Glutamatergic neuron (in vitro differentiated cells): ENCODE measurements at regions not wholly inside any gene's neighbourhood (a gene's known extent, or its start where the extent isn't known, plus 50 kb on each side); places are given as distances from the start of the nearest gene placed in this dataset.

Experiments
- DNase-seq: peaks from one replicate; pipeline ENCODE4 v3.0.0; 2022
- H3K27ac Mint-ChIP-seq: one replicate; pipeline ENCODE4 v1.8.0; 2020; ENCODE audit warnings: mild to moderate bottlenecking, mixed read lengths, inconsistent platforms; ENCODE audit not compliant: unreplicated experiment
- H3K27me3 Mint-ChIP-seq: one replicate; pipeline ENCODE4 v1.8.0; 2020; ENCODE audit warnings: mild to moderate bottlenecking, moderate library complexity, mixed read lengths, inconsistent platforms; ENCODE audit not compliant: unreplicated experiment
- H3K36me3 Mint-ChIP-seq: one replicate; pipeline ENCODE4 v1.8.0; 2020; ENCODE audit warnings: mild to moderate bottlenecking, mixed read lengths, inconsistent platforms; ENCODE audit not compliant: unreplicated experiment
- H3K4me1 Mint-ChIP-seq: one replicate; pipeline ENCODE4 v1.8.0; 2020; ENCODE audit warnings: mild to moderate bottlenecking, low read depth, mixed read lengths, inconsistent platforms; ENCODE audit not compliant: unreplicated experiment
- H3K4me3 Mint-ChIP-seq: one replicate; pipeline ENCODE4 v1.8.0; 2020; ENCODE audit warnings: mild to moderate bottlenecking, mixed read lengths, inconsistent platforms; ENCODE audit not compliant: unreplicated experiment
- H3K9me3 Mint-ChIP-seq: one replicate; pipeline ENCODE4 v1.8.0; 2020; ENCODE audit warnings: mild to moderate bottlenecking, moderate library complexity, mixed read lengths, inconsistent platforms; ENCODE audit not compliant: unreplicated experiment
- TF ChIP-seq, protein P1 (sequence below): fragments of 200-600 bp; sonication (generic); IDR thresholded peaks from one replicate; pipeline ENCODE4 v1.5.0; 2021; ENCODE audit not compliant: partially characterized antibody, unreplicated experiment

DNA sequence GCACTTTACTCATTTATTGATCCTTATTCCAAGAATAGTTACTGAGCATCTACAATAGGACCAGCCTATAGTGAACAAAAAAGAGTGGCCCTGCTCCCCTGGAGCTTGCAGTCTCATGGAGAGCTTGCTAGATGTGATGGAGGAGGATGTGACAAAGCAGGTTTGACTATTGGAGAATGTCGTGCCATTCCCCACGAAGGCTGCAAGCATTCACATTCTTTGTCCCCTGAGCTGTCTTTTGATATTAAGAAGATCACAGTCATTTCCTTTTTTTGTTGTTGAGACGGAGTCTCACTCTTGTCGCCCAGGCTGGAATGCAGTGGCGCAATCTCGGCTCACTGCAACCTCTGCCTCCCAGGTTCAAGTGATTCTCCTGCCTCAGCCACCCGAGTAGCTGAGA is 115.0 kb upstream of the ADAMTS18 start:
- TF ChIP-seq, protein P1, sequence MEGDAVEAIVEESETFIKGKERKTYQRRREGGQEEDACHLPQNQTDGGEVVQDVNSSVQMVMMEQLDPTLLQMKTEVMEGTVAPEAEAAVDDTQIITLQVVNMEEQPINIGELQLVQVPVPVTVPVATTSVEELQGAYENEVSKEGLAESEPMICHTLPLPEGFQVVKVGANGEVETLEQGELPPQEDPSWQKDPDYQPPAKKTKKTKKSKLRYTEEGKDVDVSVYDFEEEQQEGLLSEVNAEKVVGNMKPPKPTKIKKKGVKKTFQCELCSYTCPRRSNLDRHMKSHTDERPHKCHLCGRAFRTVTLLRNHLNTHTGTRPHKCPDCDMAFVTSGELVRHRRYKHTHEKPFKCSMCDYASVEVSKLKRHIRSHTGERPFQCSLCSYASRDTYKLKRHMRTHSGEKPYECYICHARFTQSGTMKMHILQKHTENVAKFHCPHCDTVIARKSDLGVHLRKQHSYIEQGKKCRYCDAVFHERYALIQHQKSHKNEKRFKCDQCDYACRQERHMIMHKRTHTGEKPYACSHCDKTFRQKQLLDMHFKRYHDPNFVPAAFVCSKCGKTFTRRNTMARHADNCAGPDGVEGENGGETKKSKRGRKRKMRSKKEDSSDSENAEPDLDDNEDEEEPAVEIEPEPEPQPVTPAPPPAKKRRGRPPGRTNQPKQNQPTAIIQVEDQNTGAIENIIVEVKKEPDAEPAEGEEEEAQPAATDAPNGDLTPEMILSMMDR = no peak
- Mint-ChIP-seq H3K27me3 (peaks cover 2% of the 10 kb centered on the region), H3K9me3 (no peaks in the 10 kb centered on the region), H3K4me1 (no peaks in the 10 kb centered on the region), H3K36me3 (no peaks in the 10 kb centered on the region), H3K4me3 (no peak overlapping the region), H3K27ac (no peak overlapping the region)
- no peak for DNase-seq

DNA sequence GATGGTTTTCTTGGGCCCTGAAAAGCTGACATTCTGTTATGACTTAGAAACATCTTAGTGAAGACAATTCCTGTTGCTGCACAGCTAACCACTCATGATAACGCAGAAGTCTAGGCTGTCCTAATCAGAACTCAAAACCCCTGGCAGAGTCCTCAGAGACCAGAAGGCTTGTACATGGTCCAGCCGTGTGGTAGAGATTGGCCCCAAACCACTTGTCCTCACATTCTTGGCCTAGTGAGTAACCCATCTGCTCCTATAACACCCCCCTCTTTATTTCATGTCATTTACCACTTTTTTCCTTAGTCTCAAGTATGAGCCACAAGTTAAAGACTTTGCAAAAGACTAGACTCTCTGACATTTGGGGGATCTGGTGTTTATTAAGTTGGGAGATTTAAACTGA is 116.5 kb upstream of the ADAMTS18 start:
- peaks cover 6% of the 10 kb centered on the region for H3K4me1 Mint-ChIP-seq
- H3K36me3 Mint-ChIP-seq = no peaks in the 10 kb centered on the region
- H3K27ac Mint-ChIP-seq = no peak overlapping the region
- H3K4me3 Mint-ChIP-seq = no peak overlapping the region
- peaks cover 2% of the 10 kb centered on the region for H3K27me3 Mint-ChIP-seq
- H3K9me3 Mint-ChIP-seq = no peaks in the 10 kb centered on the region
- TF ChIP-seq, protein P1 = no peak
- no peak for DNase-seq

DNA sequence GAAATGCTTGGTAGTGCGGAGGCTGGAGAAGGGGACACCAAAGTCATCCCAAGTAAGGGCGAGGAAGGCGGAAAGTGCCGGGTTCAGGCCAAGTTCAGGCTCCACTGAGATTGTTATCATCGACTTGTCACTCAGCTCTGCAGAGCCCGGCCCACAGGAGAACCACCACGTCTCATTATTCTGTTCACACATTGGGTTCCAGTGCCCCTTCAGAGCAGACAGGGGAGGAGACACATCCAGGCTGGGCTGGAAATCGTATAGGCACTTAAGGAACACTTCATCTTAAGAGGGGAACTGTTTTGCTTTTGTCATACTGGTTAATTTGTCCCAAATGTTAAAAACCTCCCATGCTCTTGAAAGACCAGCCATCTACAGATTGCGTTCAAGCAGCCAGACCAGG is 118.3 kb upstream of the ADAMTS18 start:
- TF ChIP-seq, protein P1 = no peak
- Mint-ChIP-seq H3K27ac (no peak overlapping the region), H3K9me3 (no peaks in the 10 kb centered on the region), H3K27me3 (peaks cover 2% of the 10 kb centered on the region), H3K4me3 (no peak overlapping the region), H3K36me3 (no peaks in the 10 kb centered on the region), H3K4me1 (peaks cover 6% of the 10 kb centered on the region)
- no peak for DNase-seq

DNA sequence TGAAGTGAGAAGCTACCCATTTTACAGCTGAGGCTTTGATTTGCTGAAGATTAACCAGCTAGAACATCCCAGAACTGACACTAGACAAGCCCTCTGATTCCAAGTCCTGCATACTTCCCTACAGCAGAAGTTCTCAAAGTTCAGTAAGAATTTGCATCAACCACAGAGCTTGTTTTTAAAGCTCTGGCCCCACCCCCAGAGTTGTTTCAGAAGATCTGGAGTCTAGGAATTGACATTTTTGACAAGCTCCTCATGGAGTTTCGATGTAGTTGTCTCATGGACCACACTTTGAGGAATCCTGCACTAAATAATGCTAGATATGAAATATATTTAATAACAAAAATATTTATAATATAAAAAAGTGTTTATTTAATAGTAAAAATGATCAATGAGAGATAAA is 120.3 kb upstream of the ADAMTS18 start:
- DNase-seq = no peak
- no peaks in the 10 kb centered on the region for H3K36me3 Mint-ChIP-seq
- no peaks in the 10 kb centered on the region for H3K27me3 Mint-ChIP-seq
- TF ChIP-seq, protein P1 = no peak
- H3K27ac Mint-ChIP-seq = no peak overlapping the region
- no peak overlapping the region for H3K4me3 Mint-ChIP-seq
- H3K9me3 Mint-ChIP-seq = no peaks in the 10 kb centered on the region
- peaks cover 6% of the 10 kb centered on the region for H3K4me1 Mint-ChIP-seq

DNA sequence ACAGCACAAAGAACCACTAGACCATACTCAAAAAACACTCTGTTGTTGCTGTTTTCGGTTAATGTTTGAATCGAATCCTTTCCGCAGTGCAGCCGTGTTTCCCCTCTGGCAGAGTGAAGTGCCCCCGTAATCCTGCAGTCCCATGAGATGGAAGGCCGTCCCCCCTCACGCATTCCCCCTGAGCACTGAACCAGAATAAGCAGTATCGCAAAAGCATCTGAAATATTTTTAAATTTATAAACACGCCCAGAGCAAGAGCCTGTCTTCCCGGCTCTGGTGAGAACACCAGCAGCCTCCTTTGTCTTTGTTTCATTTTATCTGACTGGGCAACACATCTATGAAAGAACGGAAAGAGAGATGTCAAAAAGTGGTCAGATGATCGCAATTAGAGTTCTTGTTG is 121.0 kb upstream of the ADAMTS18 start:
- no peak overlapping the region for H3K27ac Mint-ChIP-seq
- TF ChIP-seq, protein P1 = no peak
- no peaks in the 10 kb centered on the region for H3K27me3 Mint-ChIP-seq
- no peaks in the 10 kb centered on the region for H3K9me3 Mint-ChIP-seq
- DNase-seq = no peak
- no peaks in the 10 kb centered on the region for H3K36me3 Mint-ChIP-seq
- peaks cover 6% of the 10 kb centered on the region for H3K4me1 Mint-ChIP-seq
- no peak overlapping the region for H3K4me3 Mint-ChIP-seq
